ENCODE measurements at regions not wholly inside any gene's neighbourhood (a gene's known extent, or its start where the extent isn't known, plus 50 kb on each side); places are given as distances from the start of the nearest gene placed in this dataset.

DNA sequence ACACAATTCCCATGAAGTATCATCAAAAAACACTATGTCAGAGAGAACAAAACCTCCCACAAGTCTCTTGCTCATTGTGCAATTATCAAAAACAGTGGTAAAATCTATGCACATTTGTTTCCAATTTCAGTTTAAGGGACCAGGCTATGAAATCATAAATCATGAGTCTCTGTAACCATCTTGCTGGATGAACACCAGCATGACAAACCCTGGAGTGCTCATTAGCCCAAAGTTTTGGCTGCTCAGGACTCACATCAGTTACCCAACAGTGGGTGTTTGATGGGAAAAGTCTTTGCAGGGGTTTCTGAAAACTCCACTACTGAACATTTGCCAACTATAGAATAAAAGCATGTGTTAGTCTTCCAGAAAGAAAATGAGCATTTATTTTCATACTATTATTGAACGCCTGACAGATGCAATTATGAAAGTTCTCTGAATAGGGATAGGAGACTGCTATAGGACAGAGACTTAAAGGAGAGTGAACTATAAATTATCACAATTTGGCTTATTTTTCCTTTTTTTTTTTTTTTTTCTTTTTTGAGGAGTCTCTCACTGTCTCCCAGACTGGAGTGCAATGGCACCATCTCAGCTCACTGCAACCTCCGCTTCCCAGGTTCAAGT, 240.8 kb upstream of the KCNMB2 start:
- no peak for DNase-seq (ENCODE audit: low read depth in 1 of 2, low spot score in 2 of 2)
- H3K4ac ChIP-seq (replicated peaks; ENCODE audit: insufficient read length, low read depth, low read length) = no peak overlapping the region
- no peak overlapping the region for H3K23ac ChIP-seq (ENCODE audit: insufficient read length)
- H3K23me2 ChIP-seq (ENCODE audit: low read depth, low read length) = no peaks in the 10 kb centered on the region
- H3K4me3 ChIP-seq (ENCODE audit: extremely low read depth in 1 of 4, insufficient read depth in 2 of 4, low read depth in 3 of 4, low read length in 4 of 4) = no peak overlapping the region
- H2BK20ac ChIP-seq (ENCODE audit: low read length) = no peak overlapping the region
- H2BK12ac ChIP-seq (ENCODE audit: low read depth, low read length) = no peak overlapping the region
- no peaks in the 10 kb centered on the region; a peak in 1 of 7 replicates for H3K4me1 ChIP-seq (replicated peaks in 1 of 4; ENCODE audit: control insufficient read depth in 3 of 4, insufficient read depth in 4 of 4, low read length in 3 of 4)
- H3K18ac ChIP-seq (ENCODE audit: extremely low read depth, low read length) = no peak overlapping the region
- no peak overlapping the region for H3K27ac ChIP-seq (ENCODE audit: low read depth, low read length)
- H3K79me1 ChIP-seq (ENCODE audit: low read depth, low read length) = no peaks in the 10 kb centered on the region
- H4K5ac ChIP-seq (ENCODE audit: insufficient read length, low read depth, low read length) = no peak overlapping the region
- no peaks in the 10 kb centered on the region for H3K36me3 ChIP-seq (ENCODE audit: control insufficient read depth in 2 of 4, insufficient read depth in 4 of 4, low read length in 3 of 4)
- no peak overlapping the region for H2AK5ac ChIP-seq (ENCODE audit: low read depth, low read length)
- H4K8ac ChIP-seq (ENCODE audit: extremely low read depth, insufficient read depth, low read length) = no peak overlapping the region
- no peak overlapping the region for H3K56ac ChIP-seq (replicated peaks; ENCODE audit: insufficient read length, low read depth, low read length)
- FAIRE-seq = no peak
- H2BK15ac ChIP-seq (ENCODE audit: low read length) = no peak overlapping the region
- H3K14ac ChIP-seq (ENCODE audit: insufficient read length) = no peak overlapping the region
- no peaks in the 10 kb centered on the region for H3K27me3 ChIP-seq (replicated peaks in 1 of 4; ENCODE audit: control insufficient read depth in 3 of 4, extremely low read depth in 1 of 4, insufficient read depth in 3 of 4, low read length in 3 of 4)
- POLR2A ChIA-PET (ENCODE audit: partially characterized antibody) = no interaction called here
- H2BK120ac ChIP-seq (replicated peaks; ENCODE audit: low read depth, low read length) = no peak overlapping the region
- WGBS, 2 experiments (ENCODE audit: extremely low coverage in 1 of 2, insufficient coverage in 1 of 2, insufficient read length in 1 of 2, insufficient replicate concordance in 2 of 2, low coverage in 1 of 2, low lambda C conversion rate in 2 of 2, missing lambda C conversion rate in 1 of 2) = 90% methylated on average over 2 of the region's 2 CpGs; no CpG with 5 or more reads in 1 of the 2 experiments
- H3K79me2 ChIP-seq (ENCODE audit: control insufficient read depth in 1 of 2, insufficient read depth in 2 of 2, low read length in 2 of 2) = no peaks in the 10 kb centered on the region
- no peaks in the 10 kb centered on the region for H4K20me1 ChIP-seq (replicated peaks in 1 of 2; ENCODE audit: control insufficient read depth in 1 of 2, insufficient read depth in 2 of 2, low read length in 2 of 2)
- no peak overlapping the region for H2BK5ac ChIP-seq (ENCODE audit: low read depth, low read length)
- CTCF ChIA-PET (ENCODE audit: partially characterized antibody) = interaction anchor here (0.6 to 0.8 kb wide), 2 partner anchors 241 to 813 kb away, joined by 3 read pairs; no protein-coding TSS in a partner anchor
- H3K9ac ChIP-seq (replicated peaks in 1 of 4; ENCODE audit: extremely low read depth in 1 of 4, low read depth in 3 of 4, low read length in 3 of 4) = no peak overlapping the region
- H3K4me2 ChIP-seq (ENCODE audit: insufficient read depth in 1 of 2, low read depth in 2 of 2, low read length in 2 of 2) = no peak overlapping the region
- no peak for TF ChIP-seq EGR1 (IDR thresholded peaks at IDR 0.05; ENCODE audit: borderline replicate concordance, low read depth, low read length)
- TF ChIP-seq KDM5A (IDR thresholded peaks at IDR 0.05; ENCODE audit: low read length) = no peak
- TF ChIP-seq CBX8 (IDR thresholded peaks at IDR 0.05; ENCODE audit: borderline replicate concordance, low read depth, low read length) = no peak
- no peak for TF ChIP-seq MAX (IDR thresholded peaks at IDR 0.05)
- no peak for TF ChIP-seq TEAD4 (IDR thresholded peaks at IDR 0.05; ENCODE audit: low read depth, low read length)
- TF ChIP-seq NRF1 (IDR thresholded peaks at IDR 0.05; ENCODE audit: low read depth, low read length) = no peak
- no peak for TF ChIP-seq RFX5 (IDR thresholded peaks at IDR 0.05; ENCODE audit: borderline replicate concordance, low read depth, low read length)
- no peak for TF ChIP-seq RNF2 (IDR thresholded peaks at IDR 0.05; ENCODE audit: borderline replicate concordance, low read depth, low read length, missing control alignments, poor library complexity, severe bottlenecking)
- TF ChIP-seq, protein P1, sequence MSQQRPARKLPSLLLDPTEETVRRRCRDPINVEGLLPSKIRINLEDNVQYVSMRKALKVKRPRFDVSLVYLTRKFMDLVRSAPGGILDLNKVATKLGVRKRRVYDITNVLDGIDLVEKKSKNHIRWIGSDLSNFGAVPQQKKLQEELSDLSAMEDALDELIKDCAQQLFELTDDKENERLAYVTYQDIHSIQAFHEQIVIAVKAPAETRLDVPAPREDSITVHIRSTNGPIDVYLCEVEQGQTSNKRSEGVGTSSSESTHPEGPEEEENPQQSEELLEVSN (IDR thresholded peaks at IDR 0.05) = no peak
- TF ChIP-seq TAF1 (IDR thresholded peaks at IDR 0.05; ENCODE audit: low read depth, low read length) = no peak
- no peak for TF ChIP-seq CREB1 (IDR thresholded peaks at IDR 0.05)
- TF ChIP-seq BACH1 (IDR thresholded peaks at IDR 0.05; ENCODE audit: low read length) = no peak
- TF ChIP-seq POLR2AphosphoS5 (IDR thresholded peaks at IDR 0.05; ENCODE audit: low read depth, low read length) = no peak
- TF ChIP-seq KDM1A (IDR thresholded peaks at IDR 0.05; ENCODE audit: borderline replicate concordance, low read length) = no peak
- no peaks in the 10 kb centered on the region for H3K9me3 ChIP-seq (ENCODE audit: insufficient read depth in 2 of 2, low read depth in 1 of 2, low read length in 1 of 2)
- no peak overlapping the region for H4K91ac ChIP-seq (replicated peaks; ENCODE audit: insufficient read length, low read length)
- H2AFZ ChIP-seq (ENCODE audit: low read length) = no peak overlapping the region
